ENCODE measurements at regions not wholly inside any gene's neighbourhood (a gene's known extent, or its start where the extent isn't known, plus 50 kb on each side); places are given as distances from the start of the nearest gene placed in this dataset.
"Not testable (repeated sequence)": the region's sequence is repeated elsewhere in the genome, so short reads cannot be mapped to it uniquely, and the experiment has no call there.

DNA sequence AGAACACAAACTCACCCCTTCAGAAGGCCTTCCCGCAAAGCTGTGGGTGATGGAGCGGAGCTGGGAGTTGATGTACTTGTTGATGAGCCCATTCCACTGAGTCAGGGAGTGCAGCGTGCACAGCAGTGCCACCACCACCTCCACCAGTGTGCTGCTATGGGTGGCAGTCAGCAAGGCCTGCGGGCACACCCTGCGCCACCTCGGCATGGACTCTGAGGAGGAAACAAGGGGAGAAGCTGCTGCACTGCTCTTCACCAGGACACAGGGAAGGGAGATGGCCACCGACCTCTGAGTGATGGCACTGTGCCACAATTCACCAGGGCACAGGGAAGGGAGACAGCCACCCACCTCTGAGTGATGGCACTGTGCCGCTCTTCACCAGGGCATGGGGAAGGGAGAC, 100.7 kb upstream of the TP53TG3D start:
- TF ChIP-seq, protein P1, sequence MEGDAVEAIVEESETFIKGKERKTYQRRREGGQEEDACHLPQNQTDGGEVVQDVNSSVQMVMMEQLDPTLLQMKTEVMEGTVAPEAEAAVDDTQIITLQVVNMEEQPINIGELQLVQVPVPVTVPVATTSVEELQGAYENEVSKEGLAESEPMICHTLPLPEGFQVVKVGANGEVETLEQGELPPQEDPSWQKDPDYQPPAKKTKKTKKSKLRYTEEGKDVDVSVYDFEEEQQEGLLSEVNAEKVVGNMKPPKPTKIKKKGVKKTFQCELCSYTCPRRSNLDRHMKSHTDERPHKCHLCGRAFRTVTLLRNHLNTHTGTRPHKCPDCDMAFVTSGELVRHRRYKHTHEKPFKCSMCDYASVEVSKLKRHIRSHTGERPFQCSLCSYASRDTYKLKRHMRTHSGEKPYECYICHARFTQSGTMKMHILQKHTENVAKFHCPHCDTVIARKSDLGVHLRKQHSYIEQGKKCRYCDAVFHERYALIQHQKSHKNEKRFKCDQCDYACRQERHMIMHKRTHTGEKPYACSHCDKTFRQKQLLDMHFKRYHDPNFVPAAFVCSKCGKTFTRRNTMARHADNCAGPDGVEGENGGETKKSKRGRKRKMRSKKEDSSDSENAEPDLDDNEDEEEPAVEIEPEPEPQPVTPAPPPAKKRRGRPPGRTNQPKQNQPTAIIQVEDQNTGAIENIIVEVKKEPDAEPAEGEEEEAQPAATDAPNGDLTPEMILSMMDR (IDR thresholded peaks at IDR 0.05; ENCODE audit: low read length) = not testable (repeated sequence)
- not testable (repeated sequence) for TF ChIP-seq EZH2 (IDR thresholded peaks at IDR 0.05; ENCODE audit: borderline replicate concordance, low read length)

All from OCI-LY1 (cell line).